G401 (cell line): ENCODE measurements at regions not wholly inside any gene's neighbourhood (a gene's known extent, or its start where the extent isn't known, plus 50 kb on each side); places are given as distances from the start of the nearest gene placed in this dataset.

Source experiments
- DNase-seq: peaks from one replicate; pipeline ENCODE4 v3.0.0-alpha.2; 2015; ENCODE audit warnings: low spot score
- in situ Hi-C: cut with HindIII; loops from 2 replicates; pipeline ENCODE4 v1.10.0; 2016; ENCODE audit warnings: low sequenced_read_pairs, mixed read lengths

GRCh38 chr4:79048878-79049277 lies 109.6 kb upstream of the PAQR3 start:
- DNase-seq: peak; percentile 18

GRCh38 chr4:79047316-79047715 lies 108.1 kb upstream of the PAQR3 start:
- in situ Hi-C loops: no loop called here
- no peak for DNase-seq

More at GRCh38 chr4:79048878-79049277, 109.6 kb upstream of the PAQR3 start:
- in situ Hi-C loops: no loop called here

GRCh38 chr4:79046016-79046592 lies 106.9 kb upstream of the PAQR3 start:
- in situ Hi-C loops: no loop called here
- DNase-seq: no peak

- in situ Hi-C loops: no loop called here
Observed at GRCh38 chr4:79044141-79044659, 105.0 kb upstream of the PAQR3 start.

GRCh38 chr4:79043138-79043537 lies 103.9 kb upstream of the PAQR3 start:
- in situ Hi-C loops: no loop called here
- no peak for DNase-seq

More at GRCh38 chr4:79044141-79044659, 105.0 kb upstream of the PAQR3 start:
- DNase-seq: no peak

- peak; percentile 69 for DNase-seq
- in situ Hi-C loops: no loop called here
Observed at GRCh38 chr4:79042079-79042674, 102.9 kb upstream of the PAQR3 start.

- in situ Hi-C loops: no loop called here
- DNase-seq: no peak
Observed at GRCh38 chr4:79034544-79034943, 95.3 kb upstream of the PAQR3 start.

- no peak for DNase-seq
- in situ Hi-C loops: no loop called here
Observed at GRCh38 chr4:79030973-79031372, 91.7 kb upstream of the PAQR3 start.

- no peak for DNase-seq
- in situ Hi-C loops: no loop called here
Observed at GRCh38 chr4:79027656-79028055, 88.4 kb upstream of the PAQR3 start.

- DNase-seq: no peak
- in situ Hi-C loops: no loop called here
Observed at GRCh38 chr4:79025170-79025569, 85.9 kb upstream of the PAQR3 start.

GRCh38 chr4:79023799-79024770 lies 84.8 kb upstream of the PAQR3 start:
- in situ Hi-C loops: no loop called here
- no peak for DNase-seq

- in situ Hi-C loops: no loop called here
Observed at GRCh38 chr4:79022529-79022928, 83.3 kb upstream of the PAQR3 start.

GRCh38 chr4:79017481-79017880 lies 78.2 kb upstream of the PAQR3 start:
- in situ Hi-C loops: no loop called here

More at GRCh38 chr4:79022529-79022928, 83.3 kb upstream of the PAQR3 start:
- no peak for DNase-seq

GRCh38 chr4:79016878-79017277 lies 77.6 kb upstream of the PAQR3 start:
- in situ Hi-C loops: no loop called here
- peak; percentile 29 for DNase-seq

More at GRCh38 chr4:79017481-79017880, 78.2 kb upstream of the PAQR3 start:
- no peak for DNase-seq

- in situ Hi-C loops: no loop called here
- DNase-seq: peak; percentile 98
Observed at GRCh38 chr4:79015411-79015810, 76.2 kb upstream of the PAQR3 start.

- in situ Hi-C loops: no loop called here
- DNase-seq: no peak
Observed at GRCh38 chr4:79014230-79014629, 75.0 kb upstream of the PAQR3 start.

GRCh38 chr4:79013756-79014155 lies 74.5 kb upstream of the PAQR3 start:
- in situ Hi-C loops: no loop called here
- DNase-seq: no peak

GRCh38 chr4:78990938-78991810 lies 51.9 kb upstream of the PAQR3 start:
- in situ Hi-C loops: no loop called here
- no peak for DNase-seq

- in situ Hi-C loops: no loop called here
- DNase-seq: no peak
Observed at GRCh38 chr4:78989697-78990270, 50.5 kb upstream of the PAQR3 start.
